Activated CD4-positive, alpha-beta T cell treated with anti-CD3 and anti-CD28 coated beads, Interleukin-2, Interleukin-6, amounts not matched to agents 100 ng/mL and 50 ng/mL, durations not matched to agents 16 hours and 8 hours (primary cell): ENCODE measurements at regions not wholly inside any gene's neighbourhood (a gene's known extent, or its start where the extent isn't known, plus 50 kb on each side); places are given as distances from the start of the nearest gene placed in this dataset.

Experiments
- DNase-seq: peaks from one replicate; pipeline ENCODE4 v3.0.0-alpha.2; 2020

DNA sequence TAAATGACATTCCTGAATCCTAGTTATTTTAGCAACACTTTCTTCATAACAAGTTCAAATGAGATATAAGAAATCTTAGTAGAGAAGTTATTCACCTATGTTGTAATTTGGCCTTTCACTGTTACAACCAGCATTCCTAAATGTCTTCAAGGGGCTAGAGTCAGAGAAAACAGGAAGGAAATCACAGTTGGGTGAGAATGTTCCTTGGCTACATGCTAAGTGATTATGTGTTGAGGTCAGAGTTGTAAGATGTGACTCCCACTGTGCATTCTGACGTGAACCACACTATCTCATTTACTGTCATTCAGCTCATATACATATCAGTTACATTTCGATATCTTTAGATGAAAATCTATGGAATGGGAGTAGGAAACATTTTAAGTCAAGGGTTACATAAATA, 51.0 kb upstream of the MLIP start:
- DNase-seq, result no peak
